Activated T-cell treated with anti-CD3 and anti-CD28 coated beads, Interleukin-2, amount 50 U/mL, for 72 hours (primary cell): ENCODE measurements at regions not wholly inside any gene's neighbourhood (a gene's known extent, or its start where the extent isn't known, plus 50 kb on each side); places are given as distances from the start of the nearest gene placed in this dataset.

ENCODE experiments used
- ATAC-seq, 2 donors: fragments of 150-1000 bp; cut with Tn5 transposase; replicated peaks in 1 of 2; 2 replicates each; pipeline ENCODE4 v1.10.0; 2021; ENCODE audit warnings: moderate library complexity in 2 of 2, mild to moderate bottlenecking in 1 of 2
- DNase-seq, 2 donors: peaks; one replicate each; pipeline ENCODE4 v3.0.0; 2021 to 2022; ENCODE audit warnings: mixed read lengths in 1 of 2
- H3K27ac Mint-ChIP-seq: one replicate; pipeline ENCODE4 v1.8.0; 2022; ENCODE audit warnings: mild to moderate bottlenecking, moderate library complexity, mixed read lengths
- H3K27me3 Mint-ChIP-seq: one replicate; pipeline ENCODE4 v1.8.0; 2022; ENCODE audit warnings: low read depth, mixed read lengths
- H3K36me3 Mint-ChIP-seq, 2 donors: one replicate each; pipeline ENCODE4 v1.8.0; 2022; ENCODE audit warnings: mixed read lengths in 2 of 2, mild to moderate bottlenecking in 1 of 2; ENCODE audit not compliant: insufficient read depth in 2 of 2
- H3K4me1 Mint-ChIP-seq: one replicate; pipeline ENCODE4 v1.8.0; 2022; ENCODE audit warnings: low read depth, mixed read lengths
- H3K4me3 Mint-ChIP-seq, 2 donors: one replicate each; pipeline ENCODE4 v1.8.0; 2022; ENCODE audit warnings: mild to moderate bottlenecking in 2 of 2, mixed read lengths in 2 of 2, moderate library complexity in 2 of 2
- H3K9me3 Mint-ChIP-seq, 2 donors: one replicate each; pipeline ENCODE4 v1.8.0; 2022; ENCODE audit warnings: mixed read lengths in 2 of 2

DNA sequence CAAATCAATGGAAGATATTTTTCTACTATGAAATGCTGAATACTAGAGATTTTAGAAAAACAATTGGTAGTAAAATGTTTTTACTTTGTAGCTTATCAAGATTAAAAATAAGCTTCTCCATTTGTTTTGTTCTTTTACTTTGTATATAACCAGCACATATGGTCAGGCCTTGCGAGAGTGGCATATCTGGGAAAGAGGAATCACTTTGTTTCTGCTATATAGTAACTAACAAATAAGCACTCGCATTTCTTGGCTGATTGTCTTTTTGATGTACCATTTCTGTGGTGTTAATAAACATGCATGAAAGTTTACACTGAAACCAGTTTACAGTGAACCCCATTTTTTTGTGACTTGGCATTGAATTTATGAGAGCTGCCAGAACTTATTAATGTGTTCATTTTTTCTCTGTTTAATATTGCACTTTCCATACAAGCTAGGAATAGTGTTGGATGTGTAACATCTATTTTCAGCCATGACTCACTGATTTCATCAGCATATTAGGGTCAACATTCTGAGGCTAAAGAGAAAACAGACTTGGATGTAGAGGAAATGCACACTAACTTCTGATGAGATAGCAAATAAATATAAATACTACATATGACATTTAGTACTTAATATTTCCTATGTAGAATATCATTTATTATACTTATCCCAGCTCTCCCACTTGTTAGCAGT, 635.5 kb downstream of the KCNH5 start:
- Mint-ChIP-seq H3K9me3 (peaks cover 0 to 1% of the 10 kb centered on the region in 2 donors), H3K27ac (no peak overlapping the region), H3K4me3 (no peak overlapping the region), H3K4me1 (no peaks in the 10 kb centered on the region), H3K36me3 (no peaks in the 10 kb centered on the region), H3K27me3 (no peaks in the 10 kb centered on the region)
- DNase-seq (no peak), ATAC-seq (no peak)

- Mint-ChIP-seq H3K9me3 (peaks cover 2% of the 10 kb centered on the region in 2 donors), H3K4me3 (no peak overlapping the region), H3K36me3 (no peaks in the 10 kb centered on the region), H3K27me3 (no peaks in the 10 kb centered on the region), H3K27ac (no peak overlapping the region), H3K4me1 (no peaks in the 10 kb centered on the region)
- no peak for DNase-seq
- ATAC-seq = no peak
Observed at GRCh38 chr14:62420847-62421246, 624.4 kb downstream of the KCNH5 start.

DNA sequence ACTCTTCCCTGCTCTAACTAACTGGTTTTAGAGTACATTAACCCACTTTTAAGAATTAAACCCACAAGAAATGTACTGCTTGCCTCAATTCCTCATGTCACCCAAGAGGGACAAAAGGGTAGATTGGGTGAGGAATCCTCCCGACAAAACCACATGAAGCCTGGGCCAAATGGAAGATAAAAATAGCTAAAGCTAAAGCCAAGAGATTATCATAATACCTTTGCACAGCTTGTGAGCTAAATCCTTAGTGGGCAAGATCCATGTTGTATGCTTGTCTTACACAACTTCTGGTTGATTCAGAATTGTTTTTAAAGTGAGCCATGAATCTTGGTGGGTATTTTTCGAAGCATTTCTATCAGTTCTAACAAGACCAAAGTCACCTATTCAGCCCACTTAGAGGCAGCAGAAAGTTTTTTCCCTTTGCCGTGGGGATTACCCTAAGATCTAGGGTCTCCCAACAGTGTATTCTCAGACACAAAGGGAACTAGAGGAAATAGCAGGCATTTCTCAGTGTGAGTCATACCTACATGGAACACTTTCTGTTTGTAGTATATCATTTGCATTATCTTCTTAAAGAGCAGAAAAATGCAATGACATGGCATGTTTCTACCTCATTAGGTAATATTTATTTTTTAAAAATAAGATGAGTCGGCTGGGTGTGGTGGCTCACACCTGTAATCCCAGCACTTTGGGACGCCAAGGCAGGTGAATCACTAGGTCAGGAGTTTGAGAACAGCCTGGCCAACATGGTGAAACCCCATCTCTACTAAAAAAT, 616.6 kb downstream of the KCNH5 start:
- H3K27me3 Mint-ChIP-seq = no peaks in the 10 kb centered on the region
- ATAC-seq (no peak), DNase-seq (no peak)
- H3K4me3 Mint-ChIP-seq = no peak overlapping the region
- H3K36me3 Mint-ChIP-seq = no peaks in the 10 kb centered on the region
- H3K27ac Mint-ChIP-seq = no peak overlapping the region
- H3K9me3 Mint-ChIP-seq = peaks cover 10 to 13% of the 10 kb centered on the region in 2 donors
- no peaks in the 10 kb centered on the region for H3K4me1 Mint-ChIP-seq

GRCh38 chr14:62429683-62430082, 615.6 kb downstream of the KCNH5 start:
- no peak for DNase-seq
- no peak for ATAC-seq
- Mint-ChIP-seq H3K27ac (no peak overlapping the region), H3K27me3 (no peaks in the 10 kb centered on the region), H3K36me3 (no peaks in the 10 kb centered on the region), H3K9me3 (peaks cover 11 to 13% of the 10 kb centered on the region in 2 donors), H3K4me3 (no peak overlapping the region), H3K4me1 (no peaks in the 10 kb centered on the region)

GRCh38 chr14:62431496-62431895, 613.8 kb downstream of the KCNH5 start:
- no peaks in the 10 kb centered on the region for H3K4me1 Mint-ChIP-seq
- no peak overlapping the region for H3K4me3 Mint-ChIP-seq
- H3K36me3 Mint-ChIP-seq = no peaks in the 10 kb centered on the region
- no peak overlapping the region for H3K27ac Mint-ChIP-seq
- H3K27me3 Mint-ChIP-seq = no peaks in the 10 kb centered on the region
- peaks cover 9 to 11% of the 10 kb centered on the region in 2 donors for H3K9me3 Mint-ChIP-seq
- no peak for ATAC-seq
- DNase-seq = no peak

DNA sequence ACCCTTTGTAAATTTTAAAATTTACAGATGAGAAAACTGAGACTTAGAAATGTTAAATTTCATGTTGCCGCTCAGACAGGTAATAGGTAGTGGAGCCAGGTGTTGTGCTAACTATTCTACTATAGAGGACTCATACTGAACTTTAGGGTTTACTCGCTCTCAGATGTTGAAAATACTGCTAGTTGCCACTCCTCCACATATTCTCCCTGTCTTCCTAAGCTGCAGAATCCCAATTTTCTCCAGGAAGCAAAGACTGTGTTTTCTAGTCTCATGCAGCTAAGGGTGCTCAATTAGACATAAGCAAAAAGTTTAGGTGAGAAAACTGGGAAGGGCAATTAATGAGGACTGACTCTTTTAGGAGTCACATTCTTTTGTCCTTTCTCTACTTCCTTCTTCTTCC, 612.3 kb downstream of the KCNH5 start:
- no peaks in the 10 kb centered on the region for H3K27me3 Mint-ChIP-seq
- no peaks in the 10 kb centered on the region for H3K4me1 Mint-ChIP-seq
- peaks cover 7 to 11% of the 10 kb centered on the region in 2 donors for H3K9me3 Mint-ChIP-seq
- H3K27ac Mint-ChIP-seq = no peak overlapping the region
- no peak overlapping the region for H3K4me3 Mint-ChIP-seq
- no peak for DNase-seq
- ATAC-seq = no peak
- H3K36me3 Mint-ChIP-seq = no peaks in the 10 kb centered on the region

GRCh38 chr14:62436261-62436660, 609.0 kb downstream of the KCNH5 start:
- no peak for DNase-seq
- Mint-ChIP-seq H3K9me3 (peaks cover 16% of the 10 kb centered on the region in 2 donors), H3K36me3 (peaks cover 1 to 5% of the 10 kb centered on the region in 2 donors), H3K4me1 (no peaks in the 10 kb centered on the region), H3K27ac (no peak overlapping the region), H3K4me3 (no peak overlapping the region), H3K27me3 (no peaks in the 10 kb centered on the region)
- no peak for ATAC-seq

DNA sequence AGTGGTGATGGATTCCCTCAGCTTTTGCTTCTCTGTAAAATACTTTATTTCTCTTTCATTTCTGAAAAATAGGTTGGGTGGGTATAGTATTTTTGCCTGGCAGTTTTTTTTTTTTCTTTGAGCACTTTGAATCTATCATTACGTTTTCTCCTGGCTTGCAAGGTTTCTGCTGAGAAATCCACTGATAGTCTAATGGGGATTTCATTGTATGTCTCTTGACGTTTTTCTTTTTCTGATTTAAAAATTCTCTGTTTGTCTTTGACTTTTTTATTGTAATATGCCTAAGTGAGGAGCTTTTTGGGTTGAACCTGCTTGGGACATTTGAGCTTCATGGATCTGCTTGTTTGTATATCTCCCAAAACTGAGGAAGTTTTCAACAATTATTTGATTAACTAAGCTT, 606.0 kb downstream of the KCNH5 start:
- H3K27me3 Mint-ChIP-seq = no peaks in the 10 kb centered on the region
- H3K4me1 Mint-ChIP-seq = no peaks in the 10 kb centered on the region
- H3K9me3 Mint-ChIP-seq = peaks cover 13% of the 10 kb centered on the region in 2 donors
- ATAC-seq = no peak
- no peak overlapping the region for H3K4me3 Mint-ChIP-seq
- DNase-seq = no peak
- no peak overlapping the region for H3K27ac Mint-ChIP-seq
- H3K36me3 Mint-ChIP-seq = peaks cover 1 to 5% of the 10 kb centered on the region in 2 donors

DNA sequence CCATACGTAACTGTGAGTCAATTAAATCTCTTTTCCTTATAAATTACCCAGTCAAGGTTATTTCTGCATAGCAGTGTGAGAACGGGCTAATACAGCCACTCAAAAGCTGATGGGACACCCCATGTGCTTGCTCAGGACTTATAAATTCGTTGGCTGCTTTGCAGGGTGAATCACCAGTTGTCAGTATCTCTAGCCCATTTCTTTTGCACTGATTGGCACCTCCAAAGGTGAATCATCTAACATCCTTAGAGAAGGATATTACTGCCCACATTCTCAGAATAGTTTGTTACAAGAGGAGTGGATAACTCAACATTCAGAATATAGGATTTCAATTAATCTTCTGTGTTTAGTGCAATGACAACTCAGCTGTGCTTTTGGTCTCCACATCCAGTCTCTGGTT, 601.5 kb downstream of the KCNH5 start:
- H3K27ac Mint-ChIP-seq = no peak overlapping the region
- DNase-seq (no peak), ATAC-seq (no peak)

DNA sequence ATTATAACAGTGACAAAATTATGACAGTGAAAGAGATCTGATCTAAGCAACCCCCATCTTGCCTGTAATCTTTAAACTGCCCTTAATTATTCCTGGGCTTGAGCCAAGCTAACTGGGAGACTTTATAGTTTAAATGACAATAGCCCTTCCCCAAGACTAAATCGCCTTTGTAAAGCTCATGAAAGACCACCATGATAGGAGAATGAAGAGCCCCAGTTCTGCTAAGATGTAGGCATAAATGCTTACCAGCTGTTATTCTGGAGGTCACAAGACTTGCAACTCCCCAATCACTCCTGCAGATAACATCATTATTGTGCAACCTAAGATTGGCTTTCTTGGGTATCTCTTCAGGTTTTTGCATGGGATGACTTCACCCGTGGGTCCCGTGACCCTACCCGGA, 599.7 kb downstream of the KCNH5 start:
- no peaks in the 10 kb centered on the region for H3K27me3 Mint-ChIP-seq
- no peak for ATAC-seq
- H3K36me3 Mint-ChIP-seq = no peaks in the 10 kb centered on the region
- no peak for DNase-seq
- peaks cover 1 to 7% of the 10 kb centered on the region in 2 donors for H3K9me3 Mint-ChIP-seq
- H3K4me3 Mint-ChIP-seq = no peak overlapping the region
- no peak overlapping the region for H3K27ac Mint-ChIP-seq
- H3K4me1 Mint-ChIP-seq = no peaks in the 10 kb centered on the region

More for the DNA sequence above, 601.5 kb downstream of the KCNH5 start:
- Mint-ChIP-seq H3K27me3 (no peaks in the 10 kb centered on the region), H3K36me3 (peaks cover 0 to 3% of the 10 kb centered on the region in 2 donors), H3K9me3 (peaks cover 9% of the 10 kb centered on the region in 2 donors), H3K4me3 (no peak overlapping the region), H3K4me1 (no peaks in the 10 kb centered on the region)

DNA sequence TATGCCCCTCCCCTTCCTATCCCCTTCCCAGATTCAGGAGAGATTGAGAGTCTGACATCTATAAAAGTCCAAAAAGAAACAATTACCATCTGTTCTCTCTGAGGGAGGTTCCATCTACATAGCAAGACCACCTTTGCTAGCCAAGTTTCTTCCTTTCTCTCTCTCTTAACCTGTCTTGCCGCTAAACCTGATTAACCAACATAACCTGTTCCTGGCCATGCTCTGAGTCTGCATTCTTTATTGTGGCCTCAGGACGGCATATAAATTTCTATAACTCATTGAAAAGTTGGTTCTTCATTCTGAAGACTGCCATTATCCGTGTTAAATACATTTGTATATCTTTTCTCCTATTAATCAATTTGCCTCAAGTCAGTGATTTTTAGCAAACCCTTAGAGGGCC, 594.0 kb downstream of the KCNH5 start:
- peaks cover 0 to 1% of the 10 kb centered on the region in 2 donors for H3K9me3 Mint-ChIP-seq
- no peaks in the 10 kb centered on the region for H3K4me1 Mint-ChIP-seq
- DNase-seq = no peak
- no peaks in the 10 kb centered on the region for H3K27me3 Mint-ChIP-seq
- H3K36me3 Mint-ChIP-seq = no peaks in the 10 kb centered on the region
- ATAC-seq = no peak
- no peak overlapping the region for H3K4me3 Mint-ChIP-seq
- no peak overlapping the region for H3K27ac Mint-ChIP-seq

- peaks cover 0 to 3% of the 10 kb centered on the region in 2 donors for H3K9me3 Mint-ChIP-seq
- ATAC-seq = no peak
- H3K27ac Mint-ChIP-seq = no peak overlapping the region
- no peaks in the 10 kb centered on the region for H3K4me1 Mint-ChIP-seq
- H3K36me3 Mint-ChIP-seq = no peaks in the 10 kb centered on the region
- no peak overlapping the region for H3K4me3 Mint-ChIP-seq
- no peak for DNase-seq
- H3K27me3 Mint-ChIP-seq = no peaks in the 10 kb centered on the region
Observed at GRCh38 chr14:62453226-62453625, 592.0 kb downstream of the KCNH5 start.

DNA sequence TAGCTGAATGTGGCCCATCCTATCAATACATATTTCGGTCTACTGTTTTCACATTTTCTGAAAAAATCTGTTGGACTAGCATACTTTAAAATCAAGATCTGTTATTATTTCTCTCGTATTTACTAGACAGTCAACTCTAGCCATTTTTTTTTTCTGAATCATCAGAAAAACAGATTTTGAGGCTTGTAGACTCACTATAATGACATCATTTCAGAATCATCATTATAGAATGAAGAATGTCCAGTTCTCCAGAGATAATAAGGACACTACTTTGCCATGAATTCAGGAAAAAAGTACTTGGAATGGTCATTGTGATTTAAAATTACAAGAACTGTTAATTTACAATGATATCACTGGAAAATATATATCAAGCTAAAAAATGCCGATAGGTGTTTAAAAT, 589.8 kb downstream of the KCNH5 start:
- Mint-ChIP-seq H3K27me3 (no peaks in the 10 kb centered on the region), H3K4me1 (no peaks in the 10 kb centered on the region), H3K36me3 (no peaks in the 10 kb centered on the region), H3K27ac (no peak overlapping the region), H3K4me3 (no peak overlapping the region), H3K9me3 (peaks cover 0 to 2% of the 10 kb centered on the region in 2 donors)
- ATAC-seq (no peak), DNase-seq (no peak)
